ENCODE measurements at regions not wholly inside any gene's neighbourhood (a gene's known extent, or its start where the extent isn't known, plus 50 kb on each side); places are given as distances from the start of the nearest gene placed in this dataset.

- H3K27ac ChIP-seq (ENCODE audit: low read length): no peak overlapping the region
- 43% methylated on average over 4 of the region's 4 CpGs for WGBS
- H3K27me3 ChIP-seq (ENCODE audit: control insufficient read depth, insufficient read depth): no peaks in the 10 kb centered on the region
- H3K9me3 ChIP-seq (ENCODE audit: control insufficient read depth, low read length): no peaks in the 10 kb centered on the region
- DNase-seq: no peak
- ATAC-seq: peak; percentile 57 to 59
- intact Hi-C loops (cut with DNase I): no loop called here
- no peak overlapping the region for H3K4me3 ChIP-seq (ENCODE audit: low read length)
- H3K4me1 ChIP-seq (ENCODE audit: control insufficient read depth, insufficient read depth, low read length): no peaks in the 10 kb centered on the region
Observed at GRCh38 chr12:114253976-114254778, 151.8 kb downstream of the TBX5 start.

- H3K4me1 ChIP-seq (ENCODE audit: control insufficient read depth, insufficient read depth, low read length): no peaks in the 10 kb centered on the region
- intact Hi-C loops (cut with DNase I): loop anchor here in 1 of 4 donors (10.0 kb wide), 2 partner anchors 96 to 236 kb away; no protein-coding TSS in a partner anchor
- no peaks in the 10 kb centered on the region for H3K27me3 ChIP-seq (ENCODE audit: control insufficient read depth, insufficient read depth)
- ATAC-seq (no peak), DNase-seq (no peak)
- WGBS: 78% methylated on average over 7 of the region's 7 CpGs
- H3K27ac ChIP-seq (ENCODE audit: low read length): no peak overlapping the region
- H3K9me3 ChIP-seq (ENCODE audit: control insufficient read depth, low read length): no peaks in the 10 kb centered on the region
- no peak overlapping the region for H3K4me3 ChIP-seq (ENCODE audit: low read length)
Observed at GRCh38 chr12:114248527-114248926, 157.4 kb downstream of the TBX5 start.

DNA sequence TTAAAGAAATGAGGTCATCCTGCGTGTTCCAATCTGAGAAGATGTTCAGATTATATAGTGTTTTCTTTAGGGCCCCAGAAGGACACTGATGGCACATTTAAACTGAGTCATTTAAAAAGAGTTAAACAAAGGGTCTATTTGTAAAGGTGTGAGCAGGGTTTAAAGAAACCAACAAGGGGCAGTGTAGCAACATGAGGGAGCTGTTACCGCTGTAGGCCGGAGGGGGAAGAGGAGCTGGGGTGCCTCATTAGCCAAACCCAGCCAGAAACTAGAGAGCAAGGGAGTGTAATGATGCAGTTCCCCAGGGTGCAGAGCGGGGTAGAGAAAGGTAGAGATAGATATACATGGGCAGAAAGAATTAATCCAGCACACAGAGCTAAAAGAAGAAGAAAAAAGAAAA is 160.4 kb downstream of the TBX5 start:
- Histone ChIP-seq H3K4me1 (ENCODE audit: control insufficient read depth, insufficient read depth, low read length) (peaks cover 3% of the 10 kb centered on the region), H3K27ac (ENCODE audit: low read length) (no peak overlapping the region), H3K4me3 (ENCODE audit: low read length) (no peak overlapping the region), H3K27me3 (ENCODE audit: control insufficient read depth, insufficient read depth) (no peaks in the 10 kb centered on the region), H3K9me3 (ENCODE audit: control insufficient read depth, low read length) (no peaks in the 10 kb centered on the region)
- 42% methylated on average over 4 of the region's 4 CpGs for WGBS
- intact Hi-C loops (cut with DNase I): loop anchor here in 1 of 4 donors (10.0 kb wide), 2 partner anchors 99 to 239 kb away; no protein-coding TSS in a partner anchor
- ATAC-seq: peak in 1 of 2 donors; percentile 78
- DNase-seq: no peak

DNA sequence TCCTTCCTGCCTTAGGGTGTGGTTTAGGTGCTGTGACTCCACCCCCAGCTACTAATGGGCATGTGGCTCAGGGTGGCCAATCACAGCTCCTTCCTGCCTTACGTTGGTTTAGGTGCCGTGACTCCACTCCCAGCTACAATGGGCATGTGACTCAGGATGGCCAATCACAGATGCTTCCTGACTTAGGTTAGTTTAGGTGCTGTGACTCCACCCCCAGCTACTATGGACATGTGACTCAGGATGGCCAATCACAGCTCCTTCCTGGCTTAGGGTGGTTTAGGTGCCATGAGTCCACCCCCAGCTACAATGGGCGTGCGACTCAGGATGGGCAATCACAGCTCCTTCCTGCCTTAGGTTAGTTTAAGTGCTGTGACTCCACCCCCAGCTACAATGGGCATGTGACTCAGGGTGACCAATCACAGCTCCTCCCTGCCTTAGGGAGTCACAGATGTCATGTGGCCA is 163.9 kb downstream of the TBX5 start:
- WGBS: 77% methylated on average over 4 of the region's 4 CpGs
- H3K27ac ChIP-seq (ENCODE audit: low read length): no peak overlapping the region
- intact Hi-C loops (cut with DNase I): loop anchor here in 1 of 4 donors (5.0 to 10.0 kb wide), 3 partner anchors 75 to 243 kb away; no protein-coding TSS in a partner anchor
- H3K27me3 ChIP-seq (ENCODE audit: control insufficient read depth, insufficient read depth): no peaks in the 10 kb centered on the region
- no peak overlapping the region for H3K4me3 ChIP-seq (ENCODE audit: low read length)
- no peak for ATAC-seq
- H3K4me1 ChIP-seq (ENCODE audit: control insufficient read depth, insufficient read depth, low read length): peaks cover 19% of the 10 kb centered on the region
- DNase-seq: no peak
- H3K9me3 ChIP-seq (ENCODE audit: control insufficient read depth, low read length): no peaks in the 10 kb centered on the region

DNA sequence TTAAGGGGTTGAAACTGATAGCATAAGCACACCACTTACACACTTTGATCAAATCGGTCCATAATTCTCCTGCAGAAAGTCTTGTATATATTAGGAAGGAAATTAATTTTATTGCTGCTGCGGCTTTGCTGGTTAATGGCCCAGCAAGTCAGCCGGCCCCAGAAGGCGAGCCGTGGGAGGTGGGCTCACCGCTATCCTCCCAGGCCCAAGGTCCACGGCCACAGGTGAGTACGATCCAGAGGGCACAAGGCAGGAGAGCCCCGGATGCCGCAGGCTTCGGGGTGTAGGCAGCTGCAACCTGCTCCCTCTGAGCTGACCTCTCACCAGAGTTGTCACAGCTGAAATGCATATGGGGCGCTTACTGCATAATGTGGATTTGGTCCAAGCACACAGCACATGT is 165.7 kb downstream of the TBX5 start:
- ATAC-seq (no peak), DNase-seq (no peak)
- H3K27me3 ChIP-seq (ENCODE audit: control insufficient read depth, insufficient read depth): no peaks in the 10 kb centered on the region
- H3K9me3 ChIP-seq (ENCODE audit: control insufficient read depth, low read length): no peaks in the 10 kb centered on the region
- H3K4me1 ChIP-seq (ENCODE audit: control insufficient read depth, insufficient read depth, low read length): peaks cover 19% of the 10 kb centered on the region
- no peak overlapping the region for H3K27ac ChIP-seq (ENCODE audit: low read length)
- H3K4me3 ChIP-seq (ENCODE audit: low read length): no peak overlapping the region
- intact Hi-C loops (cut with DNase I): loop anchor here in 1 of 4 donors (5.0 to 10.0 kb wide), 3 partner anchors 73 to 245 kb away; no protein-coding TSS in a partner anchor
- 58% methylated on average over 12 of the region's 12 CpGs for WGBS

DNA sequence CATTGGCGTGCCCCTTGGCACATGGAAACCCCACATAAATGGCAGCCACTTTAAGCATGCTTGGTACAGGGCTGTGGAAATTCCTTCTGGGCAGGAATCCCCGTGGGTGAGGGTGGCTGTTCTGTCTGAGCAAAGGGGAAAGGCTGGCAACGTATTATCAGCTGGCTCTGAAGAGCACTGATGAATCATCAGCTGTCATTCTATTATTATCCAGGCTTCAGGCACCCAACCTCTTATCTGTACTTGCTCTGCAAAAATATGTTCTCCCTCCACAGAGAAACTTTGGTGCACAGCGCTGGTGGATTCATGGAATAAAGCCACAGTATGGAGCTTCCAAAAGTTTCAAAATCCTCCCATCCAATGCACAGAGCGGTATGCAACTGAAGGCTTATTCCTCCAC is 167.1 kb downstream of the TBX5 start:
- Histone ChIP-seq H3K27ac (ENCODE audit: low read length) (peak overlapping the region; percentile 88), H3K27me3 (ENCODE audit: control insufficient read depth, insufficient read depth) (no peaks in the 10 kb centered on the region), H3K4me1 (ENCODE audit: control insufficient read depth, insufficient read depth, low read length) (peaks cover 19% of the 10 kb centered on the region), H3K9me3 (ENCODE audit: control insufficient read depth, low read length) (no peaks in the 10 kb centered on the region), H3K4me3 (ENCODE audit: low read length) (no peak overlapping the region)
- peak; percentile 64 to 72 (median 71) for DNase-seq
- intact Hi-C loops (cut with DNase I): no loop called here
- 11% methylated on average over 5 of the region's 5 CpGs for WGBS
- peak; percentile 94 to 95 for ATAC-seq

DNA sequence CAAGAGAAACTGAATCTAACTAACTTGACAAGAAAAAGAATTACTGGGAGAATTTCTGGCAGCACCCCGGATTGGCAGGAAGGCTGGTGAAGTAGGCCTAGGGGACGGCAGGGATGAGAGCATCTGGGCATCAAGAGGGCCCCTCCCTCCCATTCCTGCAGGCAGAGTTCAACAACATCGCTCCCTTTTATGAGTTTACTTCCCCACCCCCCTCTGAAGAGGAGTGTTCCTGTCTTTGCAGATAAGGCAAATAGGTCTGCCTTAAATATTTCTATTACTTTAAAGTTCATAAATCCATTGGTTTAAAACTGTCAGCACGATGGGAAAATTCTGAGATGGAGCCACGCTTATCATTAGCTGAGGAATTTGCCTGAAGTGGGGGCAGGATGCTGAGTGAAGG is 168.7 kb downstream of the TBX5 start:
- intact Hi-C loops (cut with DNase I): no loop called here
- H3K4me1 ChIP-seq (ENCODE audit: control insufficient read depth, insufficient read depth, low read length): peaks cover 19% of the 10 kb centered on the region
- DNase-seq (no peak), ATAC-seq (no peak)
- no peak overlapping the region for H3K4me3 ChIP-seq (ENCODE audit: low read length)
- H3K9me3 ChIP-seq (ENCODE audit: control insufficient read depth, low read length): no peaks in the 10 kb centered on the region
- 39% methylated on average over 5 of the region's 5 CpGs for WGBS
- no peaks in the 10 kb centered on the region for H3K27me3 ChIP-seq (ENCODE audit: control insufficient read depth, insufficient read depth)
- H3K27ac ChIP-seq (ENCODE audit: low read length): no peak overlapping the region

DNA sequence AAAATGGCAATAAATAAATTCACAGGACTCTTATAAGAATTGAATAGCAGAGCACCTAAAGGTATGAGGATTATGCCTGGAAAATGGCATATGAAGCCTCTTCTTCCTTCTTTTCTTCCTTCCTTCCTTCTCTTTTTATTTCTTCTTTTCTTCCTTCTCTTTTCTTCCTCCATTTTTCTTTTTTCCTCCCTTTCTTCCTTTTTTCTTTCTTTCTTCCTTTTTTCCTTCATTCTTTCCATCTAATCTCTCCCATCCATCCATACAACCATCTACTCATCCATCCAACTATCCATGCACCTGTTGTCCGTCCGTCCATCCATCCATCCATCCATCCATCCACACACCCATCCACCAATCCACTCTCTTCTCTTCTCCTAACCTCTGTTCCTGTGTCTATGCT is 173.8 kb downstream of the TBX5 start:
- H3K4me1 ChIP-seq (ENCODE audit: control insufficient read depth, insufficient read depth, low read length): peaks cover 2% of the 10 kb centered on the region
- ATAC-seq (no peak), DNase-seq (no peak)
- no peak overlapping the region for H3K27ac ChIP-seq (ENCODE audit: low read length)
- no peaks in the 10 kb centered on the region for H3K9me3 ChIP-seq (ENCODE audit: control insufficient read depth, low read length)
- H3K4me3 ChIP-seq (ENCODE audit: low read length): no peak overlapping the region
- no peaks in the 10 kb centered on the region for H3K27me3 ChIP-seq (ENCODE audit: control insufficient read depth, insufficient read depth)
- WGBS: 95% methylated on average over 2 of the region's 2 CpGs
- intact Hi-C loops (cut with DNase I): no loop called here

DNA sequence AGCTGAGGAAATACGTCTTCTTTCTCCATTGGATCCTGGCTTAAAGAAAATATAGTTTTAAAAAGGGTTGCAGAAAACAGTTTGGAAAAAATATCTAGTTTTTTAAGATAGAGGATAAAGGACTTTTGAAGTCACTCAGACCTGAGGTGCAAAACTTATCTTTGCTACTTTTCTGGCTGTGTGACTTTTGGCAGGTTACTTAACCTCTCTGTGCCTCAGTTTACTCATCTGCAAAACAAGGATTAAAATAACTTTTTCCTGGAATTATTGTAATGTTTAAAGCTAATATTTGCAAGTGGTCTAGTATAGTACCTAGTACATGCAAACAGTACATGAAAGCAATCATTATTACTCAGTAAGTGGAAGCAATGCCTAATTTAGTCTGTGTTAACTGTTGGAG is 176.8 kb downstream of the TBX5 start:
- intact Hi-C loops (cut with DNase I): no loop called here
- 73% methylated on average over 1 of the region's 1 CpG for WGBS
- no peaks in the 10 kb centered on the region for H3K27me3 ChIP-seq (ENCODE audit: control insufficient read depth, insufficient read depth)
- no peaks in the 10 kb centered on the region for H3K4me1 ChIP-seq (ENCODE audit: control insufficient read depth, insufficient read depth, low read length)
- no peak overlapping the region for H3K4me3 ChIP-seq (ENCODE audit: low read length)
- H3K27ac ChIP-seq (ENCODE audit: low read length): no peak overlapping the region
- no peak for DNase-seq
- ATAC-seq: no peak
- no peaks in the 10 kb centered on the region for H3K9me3 ChIP-seq (ENCODE audit: control insufficient read depth, low read length)

DNA sequence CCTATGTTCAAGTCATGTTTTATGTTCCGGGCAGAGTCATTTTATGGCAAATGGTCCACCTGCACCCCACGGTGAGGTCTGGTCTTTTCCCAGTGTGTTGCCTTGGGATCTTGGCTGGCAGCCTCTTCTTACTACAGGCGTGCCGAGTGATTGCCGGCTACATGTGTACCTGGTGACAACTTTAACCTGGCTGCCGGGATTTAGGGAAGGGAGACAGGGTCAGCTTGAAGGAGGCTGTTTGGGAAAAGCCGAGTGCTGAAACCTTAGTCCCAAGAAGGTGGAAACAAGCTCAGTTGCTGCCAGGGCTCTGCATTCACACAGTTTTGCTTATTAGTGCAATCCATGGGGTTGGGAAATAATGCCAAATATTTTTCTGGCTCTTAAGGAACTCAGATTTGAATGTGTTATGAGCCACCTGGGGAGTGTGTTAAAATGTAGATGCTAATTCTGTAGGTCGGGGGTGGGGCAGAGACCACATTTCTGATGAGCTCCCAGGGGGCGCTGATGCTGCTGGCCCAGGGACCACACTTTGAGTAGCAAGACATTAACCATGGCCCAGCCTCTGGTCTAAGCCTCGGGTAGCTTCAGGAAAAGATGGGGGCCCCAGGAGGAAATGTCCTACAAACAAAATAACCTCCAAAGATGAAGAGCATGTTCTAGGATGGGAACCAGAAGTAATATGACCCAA is 179.6 kb downstream of the TBX5 start:
- no peak for DNase-seq
- intact Hi-C loops (cut with DNase I): no loop called here
- H3K27ac ChIP-seq (ENCODE audit: low read length): no peak overlapping the region
- no peaks in the 10 kb centered on the region for H3K9me3 ChIP-seq (ENCODE audit: control insufficient read depth, low read length)
- H3K4me3 ChIP-seq (ENCODE audit: low read length): no peak overlapping the region
- 60% methylated on average over 10 of the region's 10 CpGs for WGBS
- peaks cover 2% of the 10 kb centered on the region for H3K4me1 ChIP-seq (ENCODE audit: control insufficient read depth, insufficient read depth, low read length)
- ATAC-seq: no peak
- H3K27me3 ChIP-seq (ENCODE audit: control insufficient read depth, insufficient read depth): no peaks in the 10 kb centered on the region

DNA sequence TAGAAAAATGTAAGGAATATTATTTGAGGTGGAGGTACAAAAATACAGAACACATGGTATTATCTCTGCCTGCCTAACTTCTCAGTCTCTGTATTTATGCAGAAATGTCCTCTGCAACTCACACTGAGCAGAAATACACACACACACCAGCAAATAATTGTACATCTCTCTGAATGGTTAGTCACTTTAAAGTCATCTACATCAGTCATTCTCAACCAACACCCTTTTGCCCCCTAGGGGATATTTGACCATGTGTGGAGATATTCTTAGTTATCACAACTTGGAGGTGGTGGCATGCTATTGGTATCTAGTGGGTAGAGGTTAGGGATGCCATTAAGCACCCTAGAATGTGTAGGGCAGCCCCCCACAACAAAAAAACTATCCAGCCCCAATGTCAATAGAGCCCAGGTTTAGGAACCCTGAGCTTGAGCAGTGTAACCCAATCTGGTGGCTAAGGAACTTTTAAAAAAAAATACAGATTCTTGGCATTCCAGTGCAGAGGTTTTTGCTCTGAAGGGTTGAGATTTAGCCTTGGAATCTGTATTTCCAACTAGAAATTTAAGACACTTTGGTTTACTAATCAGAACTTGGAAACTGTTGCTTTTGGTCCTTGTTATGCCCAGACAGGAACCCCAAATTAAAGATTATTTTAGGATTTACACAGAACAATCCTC is 183.8 kb downstream of the TBX5 start:
- Histone ChIP-seq H3K27ac (ENCODE audit: low read length) (no peak overlapping the region), H3K4me1 (ENCODE audit: control insufficient read depth, insufficient read depth, low read length) (peaks cover 2% of the 10 kb centered on the region), H3K4me3 (ENCODE audit: low read length) (no peak overlapping the region), H3K27me3 (ENCODE audit: control insufficient read depth, insufficient read depth) (no peaks in the 10 kb centered on the region), H3K9me3 (ENCODE audit: control insufficient read depth, low read length) (no peaks in the 10 kb centered on the region)
- intact Hi-C loops (cut with DNase I): no loop called here
- DNase-seq: no peak
- no peak for ATAC-seq

Data from right cardiac atrium (tissue), 5 donors.